Kidney epithelial cell (primary cell): ENCODE measurements at regions not wholly inside any gene's neighbourhood (a gene's known extent, or its start where the extent isn't known, plus 50 kb on each side); places are given as distances from the start of the nearest gene placed in this dataset.

ENCODE experiments used
- DNase-seq: peaks from one replicate; pipeline ENCODE4 v3.0.0-alpha.2; 2010; ENCODE audit warnings: low read depth
- H3K27me3 ChIP-seq: 2 replicates; pipeline ENCODE4 v1.6.0; 2011; ENCODE audit warnings: low read length; ENCODE audit not compliant: control insufficient read depth, insufficient read depth
- H3K36me3 ChIP-seq: 2 replicates; pipeline ENCODE4 v1.5.1; 2011; ENCODE audit warnings: low read length; ENCODE audit not compliant: control insufficient read depth, insufficient read depth
- H3K4me3 ChIP-seq: 2 replicates; pipeline ENCODE4 v1.5.1; 2011; ENCODE audit warnings: low read depth, mild to moderate bottlenecking, control low read depth, low read length
- TF ChIP-seq, protein P1 (sequence below): IDR thresholded peaks from 2 replicates; pipeline ENCODE4 v1.5.1; 2011; ENCODE audit warnings: mild to moderate bottlenecking, moderate library complexity, low read length, control low read depth, inconsistent platforms; ENCODE audit not compliant: insufficient read depth, poor library complexity, severe bottlenecking

- no peak for DNase-seq
- Histone ChIP-seq H3K27me3 (no peaks in the 10 kb centered on the region), H3K4me3 (no peak overlapping the region), H3K36me3 (no peaks in the 10 kb centered on the region)
- TF ChIP-seq, protein P1, sequence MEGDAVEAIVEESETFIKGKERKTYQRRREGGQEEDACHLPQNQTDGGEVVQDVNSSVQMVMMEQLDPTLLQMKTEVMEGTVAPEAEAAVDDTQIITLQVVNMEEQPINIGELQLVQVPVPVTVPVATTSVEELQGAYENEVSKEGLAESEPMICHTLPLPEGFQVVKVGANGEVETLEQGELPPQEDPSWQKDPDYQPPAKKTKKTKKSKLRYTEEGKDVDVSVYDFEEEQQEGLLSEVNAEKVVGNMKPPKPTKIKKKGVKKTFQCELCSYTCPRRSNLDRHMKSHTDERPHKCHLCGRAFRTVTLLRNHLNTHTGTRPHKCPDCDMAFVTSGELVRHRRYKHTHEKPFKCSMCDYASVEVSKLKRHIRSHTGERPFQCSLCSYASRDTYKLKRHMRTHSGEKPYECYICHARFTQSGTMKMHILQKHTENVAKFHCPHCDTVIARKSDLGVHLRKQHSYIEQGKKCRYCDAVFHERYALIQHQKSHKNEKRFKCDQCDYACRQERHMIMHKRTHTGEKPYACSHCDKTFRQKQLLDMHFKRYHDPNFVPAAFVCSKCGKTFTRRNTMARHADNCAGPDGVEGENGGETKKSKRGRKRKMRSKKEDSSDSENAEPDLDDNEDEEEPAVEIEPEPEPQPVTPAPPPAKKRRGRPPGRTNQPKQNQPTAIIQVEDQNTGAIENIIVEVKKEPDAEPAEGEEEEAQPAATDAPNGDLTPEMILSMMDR: no peak
Observed at GRCh38 chr11:70694371-70694770, 296.0 kb downstream of the CTTN start.

DNA sequence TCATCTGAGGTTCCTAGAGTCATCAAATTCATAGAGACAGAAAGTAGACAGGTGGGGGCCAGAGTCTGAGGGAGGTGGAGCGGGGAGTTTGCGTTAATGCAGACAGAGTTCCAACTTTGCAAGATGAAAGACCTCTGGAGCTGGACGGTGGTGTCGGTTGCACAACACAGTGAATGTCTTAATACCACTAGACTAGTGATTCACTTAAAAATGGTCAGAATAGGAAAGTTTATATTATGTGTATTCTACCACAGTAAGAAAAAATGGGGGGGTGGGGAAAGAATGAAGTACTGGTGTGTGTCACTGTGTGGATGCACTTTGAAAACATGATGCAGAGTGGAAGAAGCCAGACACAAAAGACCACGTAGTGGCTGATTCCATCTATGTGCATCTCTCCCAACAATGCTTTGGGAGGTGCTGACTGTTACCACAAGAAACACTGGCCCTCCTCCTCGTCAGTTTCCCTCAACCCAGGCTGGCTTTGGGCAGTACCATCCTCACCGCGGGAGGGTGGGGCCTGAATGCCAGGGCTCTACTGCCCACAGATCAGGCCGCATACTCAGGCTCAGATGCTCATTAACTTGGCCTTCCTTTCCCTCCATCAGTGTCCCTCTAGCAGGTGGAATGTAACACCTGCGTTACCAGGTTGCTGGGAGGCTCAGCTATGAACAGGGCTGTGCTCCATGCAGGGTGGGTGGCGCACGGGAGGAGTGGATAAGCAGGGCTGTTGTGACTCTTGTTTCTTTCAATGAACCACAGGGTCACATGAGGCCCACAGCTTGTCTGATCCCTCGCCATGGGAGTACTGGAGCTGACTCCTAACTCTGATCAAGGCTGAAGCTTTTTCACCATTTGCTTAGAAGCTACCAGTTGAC is 297.0 kb downstream of the CTTN start:
- H3K4me3 ChIP-seq: no peak overlapping the region
- DNase-seq: no peak
- TF ChIP-seq, protein P1: no peak
- no peaks in the 10 kb centered on the region for H3K27me3 ChIP-seq
- H3K36me3 ChIP-seq: no peaks in the 10 kb centered on the region

DNA sequence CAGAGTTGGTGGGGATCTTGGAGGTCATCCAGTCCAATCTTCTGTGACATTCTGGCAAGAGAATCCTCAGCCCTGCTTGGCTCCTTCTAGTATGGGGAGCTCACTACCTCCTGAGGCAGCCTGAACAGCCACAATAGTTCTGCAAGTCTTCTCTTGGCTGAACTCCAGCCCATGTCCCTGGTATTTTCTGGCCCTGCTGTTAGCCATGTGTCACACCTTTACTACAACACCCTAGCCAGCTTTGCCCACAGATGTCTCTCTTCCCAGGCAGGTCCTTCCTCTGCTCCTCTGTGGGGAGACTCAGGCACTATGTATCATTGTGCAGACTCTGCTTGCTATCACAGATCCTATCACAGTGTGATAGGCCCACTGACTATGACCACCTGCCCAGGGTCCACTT is 297.7 kb downstream of the CTTN start:
- Histone ChIP-seq H3K27me3 (no peaks in the 10 kb centered on the region), H3K4me3 (no peak overlapping the region), H3K36me3 (no peaks in the 10 kb centered on the region)
- TF ChIP-seq, protein P1: no peak
- no peak for DNase-seq

GRCh38 chr11:70696564-70696963 is 298.2 kb downstream of the CTTN start:
- H3K4me3 ChIP-seq: no peak overlapping the region
- TF ChIP-seq, protein P1: no peak
- no peak for DNase-seq
- no peaks in the 10 kb centered on the region for H3K27me3 ChIP-seq
- no peaks in the 10 kb centered on the region for H3K36me3 ChIP-seq

GRCh38 chr11:70697701-70698100 is 299.4 kb downstream of the CTTN start:
- H3K4me3 ChIP-seq: no peak overlapping the region
- TF ChIP-seq, protein P1: no peak
- no peaks in the 10 kb centered on the region for H3K36me3 ChIP-seq
- H3K27me3 ChIP-seq: no peaks in the 10 kb centered on the region
- DNase-seq: no peak

- no peak for DNase-seq
- H3K4me3 ChIP-seq: no peak overlapping the region
- no peaks in the 10 kb centered on the region for H3K36me3 ChIP-seq
- TF ChIP-seq, protein P1: no peak
- H3K27me3 ChIP-seq: no peaks in the 10 kb centered on the region
Observed at GRCh38 chr11:70698871-70699270, 300.5 kb downstream of the CTTN start.
